ENCODE measurements at regions not wholly inside any gene's neighbourhood (a gene's known extent, or its start where the extent isn't known, plus 50 kb on each side); places are given as distances from the start of the nearest gene placed in this dataset.

DNA sequence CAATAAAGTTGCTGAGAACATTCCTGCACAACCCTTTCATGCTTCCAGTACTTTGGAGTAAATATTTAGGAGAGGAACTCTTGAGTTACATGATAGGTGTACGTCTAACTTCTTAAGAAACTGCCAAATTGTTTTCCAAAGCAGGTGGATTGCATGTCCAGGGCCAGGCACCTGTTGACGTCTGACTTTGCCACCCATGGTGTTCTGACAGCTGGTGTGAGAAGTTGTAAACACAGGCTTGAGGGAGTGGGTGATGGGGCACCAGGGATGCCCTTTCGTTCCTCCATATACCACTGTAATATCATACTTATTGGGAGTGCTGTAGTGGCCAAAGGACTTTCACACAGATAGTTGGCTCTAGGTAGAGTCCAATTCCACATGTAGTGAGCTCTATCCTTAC lies 352.1 kb downstream of the GADD45G start:
- TF ChIP-seq, protein P1, sequence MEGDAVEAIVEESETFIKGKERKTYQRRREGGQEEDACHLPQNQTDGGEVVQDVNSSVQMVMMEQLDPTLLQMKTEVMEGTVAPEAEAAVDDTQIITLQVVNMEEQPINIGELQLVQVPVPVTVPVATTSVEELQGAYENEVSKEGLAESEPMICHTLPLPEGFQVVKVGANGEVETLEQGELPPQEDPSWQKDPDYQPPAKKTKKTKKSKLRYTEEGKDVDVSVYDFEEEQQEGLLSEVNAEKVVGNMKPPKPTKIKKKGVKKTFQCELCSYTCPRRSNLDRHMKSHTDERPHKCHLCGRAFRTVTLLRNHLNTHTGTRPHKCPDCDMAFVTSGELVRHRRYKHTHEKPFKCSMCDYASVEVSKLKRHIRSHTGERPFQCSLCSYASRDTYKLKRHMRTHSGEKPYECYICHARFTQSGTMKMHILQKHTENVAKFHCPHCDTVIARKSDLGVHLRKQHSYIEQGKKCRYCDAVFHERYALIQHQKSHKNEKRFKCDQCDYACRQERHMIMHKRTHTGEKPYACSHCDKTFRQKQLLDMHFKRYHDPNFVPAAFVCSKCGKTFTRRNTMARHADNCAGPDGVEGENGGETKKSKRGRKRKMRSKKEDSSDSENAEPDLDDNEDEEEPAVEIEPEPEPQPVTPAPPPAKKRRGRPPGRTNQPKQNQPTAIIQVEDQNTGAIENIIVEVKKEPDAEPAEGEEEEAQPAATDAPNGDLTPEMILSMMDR (IDR thresholded peaks at IDR 0.05): no peak

DNA sequence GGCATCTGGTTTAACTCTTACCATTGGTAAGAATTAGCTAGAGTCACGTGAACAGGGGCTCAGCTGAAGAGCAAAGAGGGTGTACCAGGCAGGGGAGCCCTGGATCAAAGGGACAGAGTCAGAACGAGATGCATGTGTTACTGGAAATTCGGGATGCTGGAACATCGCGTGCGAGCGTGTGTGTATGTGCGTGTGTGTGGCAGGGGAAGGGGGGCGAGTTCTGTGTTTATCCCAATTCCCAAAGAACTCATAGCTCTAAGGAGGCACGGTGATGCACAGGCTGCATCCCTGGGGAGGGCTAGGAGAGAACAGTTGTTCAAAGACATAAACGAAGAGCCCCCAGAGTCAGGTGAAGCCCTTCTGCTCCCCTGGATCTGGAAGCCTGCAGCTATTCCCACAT lies 353.3 kb downstream of the GADD45G start:
- TF ChIP-seq, protein P1 (IDR thresholded peaks at IDR 0.05): no peak

DNA sequence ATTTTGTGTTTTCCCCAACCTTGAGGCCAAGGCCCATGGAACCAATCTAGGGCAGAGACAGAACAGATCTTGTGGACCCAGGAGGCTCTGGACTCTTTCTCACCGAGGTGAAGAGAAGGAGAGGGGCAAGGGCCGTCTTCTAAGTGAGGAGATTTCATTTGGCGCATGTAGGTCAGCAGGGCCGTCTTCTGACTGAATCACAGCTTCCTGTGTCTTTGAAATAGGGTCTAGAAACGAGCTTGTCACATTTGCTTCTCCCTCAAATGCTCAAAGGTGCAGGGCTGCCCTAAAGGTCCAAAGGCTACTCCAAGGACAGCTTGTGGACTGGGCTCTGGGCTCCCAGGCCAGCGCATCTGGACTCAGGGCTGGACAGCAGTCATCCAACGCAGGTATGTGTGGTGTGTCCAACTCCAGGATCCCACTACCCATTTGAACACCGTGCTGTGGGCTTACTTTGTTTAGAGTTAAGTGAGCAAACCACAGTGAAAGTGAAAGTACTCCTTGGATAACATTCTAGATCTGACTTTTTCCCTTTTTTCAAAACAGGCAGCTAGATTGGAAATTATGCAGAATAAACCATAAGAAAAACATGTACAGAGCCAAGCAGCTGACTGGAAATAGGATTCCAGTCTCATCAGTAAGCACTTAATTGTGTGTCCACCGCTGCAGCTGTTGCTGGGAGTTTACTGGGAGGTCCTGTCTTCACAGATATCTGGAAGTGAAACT lies 357.0 kb downstream of the GADD45G start:
- TF ChIP-seq, protein P1 (IDR thresholded peaks at IDR 0.05): no peak

DNA sequence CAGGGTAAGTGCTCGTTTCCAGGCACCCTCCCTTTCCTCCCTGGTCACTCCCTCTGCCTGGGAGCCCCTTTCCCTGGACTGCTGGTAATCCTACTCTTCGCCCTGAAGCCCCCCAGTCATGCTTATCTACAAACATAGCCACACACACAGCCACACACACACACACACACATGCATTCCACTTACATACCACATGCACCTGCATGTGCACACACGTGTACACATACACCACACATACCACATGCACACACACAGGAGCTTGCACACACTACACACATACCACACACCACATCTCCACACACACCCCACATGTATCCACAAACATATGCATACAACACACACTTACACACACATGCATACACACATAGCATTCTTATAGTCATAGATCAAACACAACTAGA lies 358.5 kb downstream of the GADD45G start:
- TF ChIP-seq, protein P1 (IDR thresholded peaks at IDR 0.05): no peak

DNA sequence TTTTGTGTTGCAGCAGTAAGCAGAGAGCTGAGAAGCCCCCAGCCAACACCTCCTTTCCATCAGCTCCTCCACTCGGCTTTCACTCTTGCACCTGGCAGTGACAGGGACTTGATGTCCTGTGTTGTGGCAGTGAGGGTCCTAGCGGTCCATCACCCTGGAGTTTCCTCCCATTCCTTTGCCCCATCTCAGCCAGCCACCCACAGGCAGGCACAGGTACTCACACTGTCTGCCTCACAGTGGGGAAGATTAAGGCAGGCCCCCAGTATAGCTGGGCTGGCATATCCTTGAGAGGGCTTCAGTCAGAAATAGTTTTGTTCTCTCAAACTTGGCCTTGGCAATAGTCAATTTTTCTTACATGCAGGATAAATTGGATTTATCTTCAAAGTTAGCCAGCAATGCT lies 362.7 kb downstream of the GADD45G start:
- TF ChIP-seq, protein P1 (IDR thresholded peaks at IDR 0.05): no peak

DNA sequence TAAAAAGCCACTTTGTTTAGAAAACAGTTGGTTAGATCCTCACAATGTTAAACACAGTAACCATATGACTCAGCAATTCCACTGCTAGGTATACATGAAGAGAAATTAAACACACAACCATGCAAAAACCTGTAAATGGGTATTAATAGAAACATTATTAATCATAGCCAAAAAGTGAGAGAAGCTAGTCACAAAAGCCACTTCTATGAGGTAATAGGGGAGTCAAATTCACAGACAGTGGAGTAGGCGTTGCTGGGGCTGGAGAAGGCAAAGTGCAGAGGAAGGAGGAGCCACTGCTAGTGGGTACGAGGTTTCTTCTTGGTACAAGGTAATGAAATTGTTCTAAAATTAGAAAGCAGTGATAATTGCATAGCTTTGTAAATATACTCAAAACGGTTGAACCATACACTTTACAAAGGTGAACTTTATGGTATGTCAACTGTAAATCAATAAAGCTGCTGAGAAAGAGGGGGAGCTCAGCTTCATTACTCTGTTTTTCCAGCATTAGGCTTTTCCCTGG lies 364.4 kb downstream of the GADD45G start:
- TF ChIP-seq, protein P1 (IDR thresholded peaks at IDR 0.05): no peak

DNA sequence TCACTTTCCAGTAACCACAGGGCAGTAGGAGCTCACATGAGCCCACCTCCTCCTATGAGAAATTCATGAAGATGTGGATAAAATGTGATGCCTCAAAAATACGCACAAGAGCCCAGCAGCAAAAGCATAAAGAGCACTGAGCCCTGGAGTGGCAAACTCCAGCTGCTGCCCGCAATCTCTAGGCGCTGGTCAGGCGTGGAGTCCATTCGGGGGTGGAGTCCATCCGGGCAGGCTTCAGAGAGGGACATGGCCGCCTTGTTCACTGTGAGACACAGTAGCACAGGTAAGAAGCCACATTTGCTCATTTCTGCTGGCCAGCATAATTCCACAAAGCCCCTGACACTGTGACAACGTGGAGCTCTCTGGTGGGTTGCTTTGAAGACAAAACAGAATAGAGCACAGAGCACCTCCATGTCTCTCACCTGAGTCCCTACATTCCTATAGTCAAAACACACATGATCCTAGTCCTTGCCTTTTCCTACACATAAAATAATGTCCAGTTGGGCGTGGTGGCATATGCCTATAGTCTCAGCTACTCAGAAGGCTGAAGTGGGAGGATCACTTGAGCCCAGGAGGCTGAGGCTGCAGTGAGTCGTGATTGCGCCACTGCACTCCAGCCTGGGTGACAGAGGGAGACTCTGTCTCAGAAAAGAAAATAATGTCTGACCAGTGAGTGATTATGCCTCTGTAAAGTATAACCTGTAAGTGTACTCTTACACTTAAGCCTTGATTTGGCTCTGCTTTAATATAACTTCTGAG lies 365.2 kb downstream of the GADD45G start:
- TF ChIP-seq, protein P1 (IDR thresholded peaks at IDR 0.05): no peak
